ENCODE measurements at regions not wholly inside any gene's neighbourhood (a gene's known extent, or its start where the extent isn't known, plus 50 kb on each side); places are given as distances from the start of the nearest gene placed in this dataset.
"Not testable (repeated sequence)": the region's sequence is repeated elsewhere in the genome, so short reads cannot be mapped to it uniquely, and the experiment has no call there.

DNA sequence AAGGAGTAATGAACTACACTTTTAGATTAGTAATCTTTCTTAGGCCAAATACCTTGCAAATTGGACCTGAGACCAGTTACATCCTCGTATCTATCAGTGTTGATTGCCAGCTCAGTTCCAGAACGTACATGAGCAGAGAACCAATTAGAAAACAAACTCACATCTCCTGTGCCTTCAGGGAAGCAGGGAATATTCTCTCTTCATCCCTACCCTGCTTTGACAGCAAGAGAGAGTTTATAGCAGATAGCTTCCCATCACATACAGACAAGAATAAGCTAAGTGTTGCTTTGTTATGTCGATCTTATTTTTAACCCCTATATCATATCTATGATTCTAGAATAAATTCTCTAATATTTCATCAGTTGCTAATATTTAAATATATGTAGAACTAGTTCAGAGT, 181.8 kb downstream of the DSC3 start:
- Mint-ChIP-seq H3K36me3 (no peaks in the 10 kb centered on the region), H3K27me3 (no peaks in the 10 kb centered on the region)
- POLR2A ChIA-PET: no interaction called here

DNA sequence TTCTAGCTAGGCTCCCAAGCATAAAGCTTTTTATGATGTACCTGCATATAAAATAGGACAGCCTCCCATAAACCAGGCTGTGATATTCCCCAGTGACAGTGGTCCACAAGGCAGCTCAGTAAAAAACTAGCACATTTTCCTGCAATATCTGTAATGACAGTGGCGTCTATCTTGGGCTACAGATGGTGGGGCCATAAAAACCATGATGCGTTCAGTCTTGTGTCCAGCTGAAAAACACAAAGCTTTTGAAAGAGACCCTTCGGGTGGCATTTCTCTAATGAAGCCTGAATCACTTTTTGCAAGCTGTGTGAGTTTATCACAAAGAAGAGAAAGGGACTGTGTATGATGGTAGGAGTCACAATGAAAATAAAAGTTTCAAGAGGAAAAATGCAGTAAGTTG, 183.5 kb downstream of the DSC3 start:
- H3K27ac ChIP-seq (ENCODE audit: low read depth, low read length): no peak overlapping the region
- Mint-ChIP-seq H3K4me1 (no peaks in the 10 kb centered on the region), H3K9me3 (peaks cover 0 to 40% (median 4%) of the 10 kb centered on the region in 5 donors), H3K4me3 (no peak overlapping the region), H3K36me3 (no peaks in the 10 kb centered on the region), H3K27me3 (no peaks in the 10 kb centered on the region), H3K27ac (no peak overlapping the region)
- POLR2A ChIA-PET: no interaction called here
- no peak overlapping the region for H3K4me3 ChIP-seq (ENCODE audit: low read length)
- H3K27me3 ChIP-seq (ENCODE audit: insufficient read depth, low read length, poor library complexity, severe bottlenecking): no peaks in the 10 kb centered on the region
- CTCF ChIA-PET: no interaction called here
- H3K9me3 ChIP-seq (ENCODE audit: low read length): no peaks in the 10 kb centered on the region
- H3K4me1 ChIP-seq (ENCODE audit: insufficient read depth, low read length): no peaks in the 10 kb centered on the region
- H3K36me3 ChIP-seq (ENCODE audit: insufficient read depth, low read length): no peaks in the 10 kb centered on the region
- no peak for DNase-seq

More for the DNA sequence above, 181.8 kb downstream of the DSC3 start:
- H3K4me3 Mint-ChIP-seq: no peak overlapping the region
- no peaks in the 10 kb centered on the region for H3K27me3 ChIP-seq (ENCODE audit: insufficient read depth, low read length, poor library complexity, severe bottlenecking)
- peaks cover 0 to 37% (median 4%) of the 10 kb centered on the region in 5 donors for H3K9me3 Mint-ChIP-seq
- no peaks in the 10 kb centered on the region for H3K4me1 Mint-ChIP-seq
- H3K9me3 ChIP-seq (ENCODE audit: low read length): no peaks in the 10 kb centered on the region
- no peak for DNase-seq
- H3K27ac ChIP-seq (ENCODE audit: low read depth, low read length): no peak overlapping the region
- H3K4me3 ChIP-seq (ENCODE audit: low read length): no peak overlapping the region
- H3K36me3 ChIP-seq (ENCODE audit: insufficient read depth, low read length): no peaks in the 10 kb centered on the region
- H3K4me1 ChIP-seq (ENCODE audit: insufficient read depth, low read length): no peaks in the 10 kb centered on the region
- CTCF ChIA-PET: no interaction called here
- H3K27ac Mint-ChIP-seq: no peak overlapping the region

DNA sequence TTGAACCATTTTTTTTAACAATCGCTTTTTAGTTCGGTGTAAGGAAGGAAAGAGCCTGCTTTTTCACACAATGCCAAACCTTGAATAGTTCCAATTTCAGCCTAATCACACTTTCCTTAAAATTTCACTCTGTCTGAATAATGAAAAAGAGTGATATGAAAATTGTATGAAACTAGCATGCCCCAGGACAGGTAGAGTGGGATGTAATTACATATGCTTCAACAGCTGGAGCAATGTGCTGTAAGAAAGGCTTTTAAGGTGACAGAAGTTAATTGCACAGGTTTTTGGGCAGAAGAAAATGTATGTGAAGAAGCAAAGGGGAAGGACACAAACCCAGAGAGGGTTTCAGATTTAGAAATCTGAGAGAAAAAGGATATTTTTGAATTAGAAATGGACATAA, 184.0 kb downstream of the DSC3 start:
- no peaks in the 10 kb centered on the region for H3K9me3 ChIP-seq (ENCODE audit: low read length)
- H3K4me1 Mint-ChIP-seq: no peaks in the 10 kb centered on the region
- no peak for DNase-seq

DNA sequence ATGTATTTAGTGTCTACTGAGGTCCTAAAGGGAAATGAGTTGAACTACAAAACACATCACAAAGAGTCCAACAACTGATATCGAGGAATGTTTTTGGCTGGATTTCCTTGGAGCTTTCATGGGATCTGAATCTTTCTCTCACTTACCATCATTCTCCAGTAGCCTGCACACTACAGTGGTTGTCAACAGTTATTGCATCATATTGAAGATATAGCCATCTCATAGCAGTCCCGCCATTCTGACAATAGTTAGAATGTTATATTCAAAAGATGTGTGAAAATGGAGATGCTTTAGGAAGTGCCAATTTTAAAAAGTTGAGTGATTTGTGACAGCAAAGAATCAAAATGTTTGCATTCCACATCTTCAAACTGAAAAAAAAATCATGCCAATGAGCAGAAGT, 186.8 kb downstream of the DSC3 start:
- no peaks in the 10 kb centered on the region for H3K27me3 ChIP-seq (ENCODE audit: insufficient read depth, low read length, poor library complexity, severe bottlenecking)
- H3K9me3 Mint-ChIP-seq: peaks cover 2 to 36% (median 7%) of the 10 kb centered on the region in 5 donors
- ChIA-PET CTCF (no interaction called here), POLR2A (no interaction called here)
- no peak overlapping the region for H3K4me3 Mint-ChIP-seq
- DNase-seq: no peak
- H3K4me1 Mint-ChIP-seq: no peaks in the 10 kb centered on the region
- H3K27ac Mint-ChIP-seq: no peak overlapping the region
- H3K27me3 Mint-ChIP-seq: no peaks in the 10 kb centered on the region
- no peak overlapping the region for H3K4me3 ChIP-seq (ENCODE audit: low read length)
- no peaks in the 10 kb centered on the region for H3K36me3 ChIP-seq (ENCODE audit: insufficient read depth, low read length)
- no peaks in the 10 kb centered on the region for H3K9me3 ChIP-seq (ENCODE audit: low read length)
- no peak overlapping the region for H3K27ac ChIP-seq (ENCODE audit: low read depth, low read length)
- no peaks in the 10 kb centered on the region for H3K4me1 ChIP-seq (ENCODE audit: insufficient read depth, low read length)
- H3K36me3 Mint-ChIP-seq: no peaks in the 10 kb centered on the region

More for the DNA sequence above, 184.0 kb downstream of the DSC3 start:
- peaks cover 2 to 39% (median 6%) of the 10 kb centered on the region in 5 donors for H3K9me3 Mint-ChIP-seq
- H3K4me3 Mint-ChIP-seq: no peak overlapping the region
- no peaks in the 10 kb centered on the region for H3K27me3 ChIP-seq (ENCODE audit: insufficient read depth, low read length, poor library complexity, severe bottlenecking)
- no peaks in the 10 kb centered on the region for H3K27me3 Mint-ChIP-seq
- H3K27ac ChIP-seq (ENCODE audit: low read depth, low read length): no peak overlapping the region
- no peaks in the 10 kb centered on the region for H3K36me3 ChIP-seq (ENCODE audit: insufficient read depth, low read length)
- H3K4me1 ChIP-seq (ENCODE audit: insufficient read depth, low read length): no peaks in the 10 kb centered on the region
- CTCF ChIA-PET: no interaction called here
- POLR2A ChIA-PET: no interaction called here
- no peak overlapping the region for H3K27ac Mint-ChIP-seq
- no peak overlapping the region for H3K4me3 ChIP-seq (ENCODE audit: low read length)
- no peaks in the 10 kb centered on the region for H3K36me3 Mint-ChIP-seq

DNA sequence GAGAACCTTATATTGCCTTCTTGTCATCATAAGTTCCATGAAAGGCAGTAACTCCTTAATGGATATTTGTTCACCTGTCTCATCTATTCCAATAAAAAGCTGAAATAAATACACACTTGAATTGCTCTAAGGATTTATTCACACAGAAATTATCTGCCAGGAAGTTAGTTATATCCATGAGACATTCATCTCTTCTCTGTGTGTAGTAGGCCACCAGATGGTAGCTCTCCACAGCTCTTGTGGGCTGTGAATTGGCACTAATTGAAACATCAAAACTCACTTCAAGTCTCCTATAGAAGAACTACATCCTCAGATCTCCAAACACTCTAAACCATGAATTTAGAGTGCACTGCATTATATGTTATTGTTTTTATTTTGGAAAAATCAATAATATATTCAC, 189.6 kb downstream of the DSC3 start:
- no peaks in the 10 kb centered on the region for H3K4me1 Mint-ChIP-seq
- H3K36me3 ChIP-seq (ENCODE audit: insufficient read depth, low read length): no peaks in the 10 kb centered on the region

DNA sequence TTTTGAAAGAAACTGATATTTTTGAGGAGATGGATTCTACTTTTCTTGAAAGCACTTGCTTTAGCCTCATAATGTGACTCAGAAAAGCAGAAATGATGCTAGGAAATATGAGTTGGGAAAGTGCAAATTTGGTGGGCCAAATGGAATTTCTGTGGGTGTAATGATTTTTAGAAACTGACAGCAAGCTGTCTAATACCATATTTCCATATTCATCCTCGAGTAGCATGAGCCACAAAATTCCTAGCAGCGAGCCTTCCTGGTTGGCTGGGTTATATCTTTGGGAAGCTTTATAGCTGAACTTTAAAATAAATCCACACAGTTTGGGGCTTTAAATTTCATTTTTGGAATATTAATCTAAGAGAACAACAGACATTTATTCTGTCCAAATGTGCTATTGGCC, 190.0 kb downstream of the DSC3 start:
- no peak overlapping the region for H3K4me3 ChIP-seq (ENCODE audit: low read length)
- H3K27ac Mint-ChIP-seq: no peak overlapping the region
- peaks cover 4 to 27% (median 11%) of the 10 kb centered on the region in 5 donors for H3K9me3 Mint-ChIP-seq
- H3K27me3 Mint-ChIP-seq: no peaks in the 10 kb centered on the region
- no peaks in the 10 kb centered on the region for H3K27me3 ChIP-seq (ENCODE audit: insufficient read depth, low read length, poor library complexity, severe bottlenecking)
- no peak overlapping the region for H3K4me3 Mint-ChIP-seq
- ChIA-PET POLR2A (no interaction called here), CTCF (no interaction called here)
- DNase-seq: no peak
- no peaks in the 10 kb centered on the region for H3K4me1 ChIP-seq (ENCODE audit: insufficient read depth, low read length)
- no peaks in the 10 kb centered on the region for H3K4me1 Mint-ChIP-seq
- no peaks in the 10 kb centered on the region for H3K36me3 ChIP-seq (ENCODE audit: insufficient read depth, low read length)
- H3K27ac ChIP-seq (ENCODE audit: low read depth, low read length): no peak overlapping the region
- H3K36me3 Mint-ChIP-seq: no peaks in the 10 kb centered on the region
- H3K9me3 ChIP-seq (ENCODE audit: low read length): no peaks in the 10 kb centered on the region

More for the DNA sequence above, 189.6 kb downstream of the DSC3 start:
- no peaks in the 10 kb centered on the region for H3K27me3 Mint-ChIP-seq
- no peak overlapping the region for H3K27ac Mint-ChIP-seq
- H3K4me3 Mint-ChIP-seq: no peak overlapping the region
- no peak for DNase-seq
- H3K9me3 ChIP-seq (ENCODE audit: low read length): no peaks in the 10 kb centered on the region
- H3K9me3 Mint-ChIP-seq: peaks cover 3 to 25% (median 11%) of the 10 kb centered on the region in 5 donors
- no peaks in the 10 kb centered on the region for H3K27me3 ChIP-seq (ENCODE audit: insufficient read depth, low read length, poor library complexity, severe bottlenecking)
- ChIA-PET CTCF (no interaction called here), POLR2A (no interaction called here)
- no peak overlapping the region for H3K4me3 ChIP-seq (ENCODE audit: low read length)
- no peaks in the 10 kb centered on the region for H3K4me1 ChIP-seq (ENCODE audit: insufficient read depth, low read length)
- H3K27ac ChIP-seq (ENCODE audit: low read depth, low read length): no peak overlapping the region
- H3K36me3 Mint-ChIP-seq: no peaks in the 10 kb centered on the region

DNA sequence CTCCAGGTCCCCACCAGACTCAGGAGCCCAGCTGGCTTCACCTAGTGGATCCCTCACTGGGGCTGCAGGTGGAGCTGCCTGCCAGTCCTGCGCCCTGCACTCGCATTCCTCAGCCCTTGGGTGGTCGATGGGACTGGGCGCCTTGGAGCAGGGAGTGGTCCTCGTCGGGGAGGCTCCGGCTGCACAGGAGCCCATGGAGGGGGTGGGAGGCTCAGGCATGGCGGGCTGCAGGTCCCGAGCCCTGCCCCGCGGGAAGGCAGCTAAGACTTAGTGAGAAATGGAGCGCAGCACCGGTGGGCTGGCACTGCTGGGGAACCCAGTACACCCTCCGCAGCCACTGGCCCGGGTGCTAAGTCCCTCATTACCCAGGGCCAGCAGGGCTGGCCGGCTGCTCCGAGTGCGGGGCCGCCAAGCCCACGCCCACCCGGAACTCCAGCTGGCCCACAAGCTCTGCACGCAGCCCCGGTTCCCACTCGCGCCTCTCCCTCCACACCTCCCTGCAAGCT, 203.4 kb downstream of the DSC3 start:
- H3K4me3 Mint-ChIP-seq; DNase-seq; H3K27ac Mint-ChIP-seq; H3K27me3 ChIP-seq (ENCODE audit: insufficient read depth, low read length, poor library complexity, severe bottlenecking); POLR2A ChIA-PET; H3K4me1 Mint-ChIP-seq; CTCF ChIA-PET; H3K9me3 ChIP-seq (ENCODE audit: low read length); H3K4me3 ChIP-seq (ENCODE audit: low read length); H3K27ac ChIP-seq (ENCODE audit: low read depth, low read length); H3K36me3 ChIP-seq (ENCODE audit: insufficient read depth, low read length); H3K36me3 Mint-ChIP-seq; H3K4me1 ChIP-seq (ENCODE audit: insufficient read depth, low read length); H3K27me3 Mint-ChIP-seq: not testable (repeated sequence)
- peaks cover 9 to 54% (median 25%) of the 10 kb centered on the region in 5 donors for H3K9me3 Mint-ChIP-seq

DNA sequence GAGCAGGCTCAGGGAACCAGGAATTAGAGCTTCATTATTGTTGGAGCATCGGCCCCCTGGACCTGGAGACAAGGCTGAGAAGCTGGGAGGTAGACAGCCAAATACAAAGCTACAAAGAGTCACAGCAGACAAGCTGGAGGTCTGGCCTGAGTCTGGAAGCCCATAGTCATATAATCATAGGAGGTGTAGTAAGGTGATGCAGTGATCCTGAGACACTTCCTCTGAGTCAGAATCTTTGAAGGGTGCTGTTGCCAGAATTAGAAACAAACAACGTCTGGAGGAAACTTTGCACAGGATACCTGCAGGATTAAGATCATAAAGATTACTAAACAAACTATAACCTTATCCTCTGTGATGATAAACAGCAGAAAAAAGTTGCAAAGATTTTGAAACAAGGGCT, 213.8 kb downstream of the DSC3 start:
- POLR2A ChIA-PET: no interaction called here
- Histone ChIP-seq H3K4me1 (ENCODE audit: insufficient read depth, low read length) (no peaks in the 10 kb centered on the region), H3K27me3 (ENCODE audit: insufficient read depth, low read length, poor library complexity, severe bottlenecking) (no peaks in the 10 kb centered on the region), H3K9me3 (ENCODE audit: low read length) (no peaks in the 10 kb centered on the region), H3K4me3 (ENCODE audit: low read length) (no peak overlapping the region), H3K27ac (ENCODE audit: low read depth, low read length) (no peak overlapping the region), H3K36me3 (ENCODE audit: insufficient read depth, low read length) (no peaks in the 10 kb centered on the region)
- Mint-ChIP-seq H3K27me3 (no peaks in the 10 kb centered on the region), H3K27ac (no peak overlapping the region), H3K36me3 (no peaks in the 10 kb centered on the region), H3K9me3 (peaks cover 6 to 39% (median 23%) of the 10 kb centered on the region in 5 donors), H3K4me1 (no peaks in the 10 kb centered on the region), H3K4me3 (no peak overlapping the region)
- DNase-seq: no peak
- CTCF ChIA-PET: no interaction called here

DNA sequence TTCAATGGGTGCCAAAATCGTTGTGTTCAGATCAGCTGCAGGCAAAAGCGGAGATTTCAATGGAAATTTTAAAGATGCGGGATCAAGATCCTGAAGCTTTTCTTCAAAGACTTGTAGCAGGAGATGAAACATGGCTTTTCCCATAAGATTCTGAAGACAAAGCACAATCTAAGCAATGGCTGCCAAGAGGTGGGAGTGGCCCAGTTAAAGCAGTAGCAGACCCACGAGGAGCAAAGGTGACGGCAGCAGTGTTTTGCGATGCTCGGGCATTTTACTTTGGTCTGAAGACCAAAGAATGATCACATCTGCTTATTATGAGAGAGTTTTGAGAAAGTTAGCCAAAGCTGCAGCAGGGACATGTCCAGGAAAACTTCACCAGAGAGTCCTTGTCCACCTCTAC, 222.9 kb downstream of the DSC3 start:
- Histone ChIP-seq H3K4me3 (ENCODE audit: low read length) (no peak overlapping the region), H3K4me1 (ENCODE audit: insufficient read depth, low read length) (no peaks in the 10 kb centered on the region), H3K36me3 (ENCODE audit: insufficient read depth, low read length) (no peaks in the 10 kb centered on the region), H3K27ac (ENCODE audit: low read depth, low read length) (no peak overlapping the region), H3K9me3 (ENCODE audit: low read length) (no peaks in the 10 kb centered on the region), H3K27me3 (ENCODE audit: insufficient read depth, low read length, poor library complexity, severe bottlenecking) (no peaks in the 10 kb centered on the region)
- DNase-seq: no peak
- ChIA-PET POLR2A (no interaction called here), CTCF (no interaction called here)
- no peak overlapping the region for H3K27ac Mint-ChIP-seq
- peaks cover 1 to 31% (median 9%) of the 10 kb centered on the region in 5 donors for H3K9me3 Mint-ChIP-seq
- no peaks in the 10 kb centered on the region for H3K27me3 Mint-ChIP-seq
- no peaks in the 10 kb centered on the region for H3K36me3 Mint-ChIP-seq
- H3K4me3 Mint-ChIP-seq: no peak overlapping the region
- no peaks in the 10 kb centered on the region for H3K4me1 Mint-ChIP-seq

Measured in CD8-positive, alpha-beta memory T cell (primary cell).